ENCODE measurements at regions not wholly inside any gene's neighbourhood (a gene's known extent, or its start where the extent isn't known, plus 50 kb on each side); places are given as distances from the start of the nearest gene placed in this dataset.
"Not testable (repeated sequence)": the region's sequence is repeated elsewhere in the genome, so short reads cannot be mapped to it uniquely, and the experiment has no call there.

- Mint-ChIP-seq H3K9me3 (no peaks in the 10 kb centered on the region), H3K36me3 (ENCODE audit: low read depth) (no peaks in the 10 kb centered on the region), H3K4me3 (ENCODE audit: low read depth) (no peak overlapping the region), H3K27me3 (ENCODE audit: low read depth) (peaks cover 3% of the 10 kb centered on the region), H3K4me1 (ENCODE audit: low read depth) (no peaks in the 10 kb centered on the region), H3K27ac (no peak overlapping the region)
- no peak for DNase-seq (ENCODE audit: low spot score)
- intact Hi-C loops (cut with micrococcal nuclease) = no loop called here
Measured at GRCh38 chr4:146071390-146071789, 104.1 kb upstream of the LSM6 start.

- H3K9me3 Mint-ChIP-seq = no peaks in the 10 kb centered on the region
Measured at GRCh38 chr4:146063143-146063542, 112.4 kb upstream of the LSM6 start.

GRCh38 chr4:146062340-146062739 lies 113.2 kb upstream of the LSM6 start:
- H3K9me3 Mint-ChIP-seq = no peaks in the 10 kb centered on the region
- H3K4me3 Mint-ChIP-seq (ENCODE audit: low read depth) = no peak overlapping the region
- no peak for DNase-seq (ENCODE audit: low spot score)
- peaks cover 10% of the 10 kb centered on the region for H3K4me1 Mint-ChIP-seq (ENCODE audit: low read depth)
- intact Hi-C loops (cut with micrococcal nuclease) = no loop called here
- peaks cover 2% of the 10 kb centered on the region for H3K27me3 Mint-ChIP-seq (ENCODE audit: low read depth)
- no peak overlapping the region for H3K27ac Mint-ChIP-seq
- no peaks in the 10 kb centered on the region for H3K36me3 Mint-ChIP-seq (ENCODE audit: low read depth)

More at GRCh38 chr4:146063143-146063542, 112.4 kb upstream of the LSM6 start:
- Mint-ChIP-seq H3K4me3 (ENCODE audit: low read depth) (no peak overlapping the region), H3K27me3 (ENCODE audit: low read depth) (peaks cover 4% of the 10 kb centered on the region), H3K27ac (no peak overlapping the region), H3K36me3 (ENCODE audit: low read depth) (no peaks in the 10 kb centered on the region), H3K4me1 (ENCODE audit: low read depth) (peaks cover 10% of the 10 kb centered on the region)
- intact Hi-C loops (cut with micrococcal nuclease) = no loop called here
- DNase-seq (ENCODE audit: low spot score) = no peak

DNA sequence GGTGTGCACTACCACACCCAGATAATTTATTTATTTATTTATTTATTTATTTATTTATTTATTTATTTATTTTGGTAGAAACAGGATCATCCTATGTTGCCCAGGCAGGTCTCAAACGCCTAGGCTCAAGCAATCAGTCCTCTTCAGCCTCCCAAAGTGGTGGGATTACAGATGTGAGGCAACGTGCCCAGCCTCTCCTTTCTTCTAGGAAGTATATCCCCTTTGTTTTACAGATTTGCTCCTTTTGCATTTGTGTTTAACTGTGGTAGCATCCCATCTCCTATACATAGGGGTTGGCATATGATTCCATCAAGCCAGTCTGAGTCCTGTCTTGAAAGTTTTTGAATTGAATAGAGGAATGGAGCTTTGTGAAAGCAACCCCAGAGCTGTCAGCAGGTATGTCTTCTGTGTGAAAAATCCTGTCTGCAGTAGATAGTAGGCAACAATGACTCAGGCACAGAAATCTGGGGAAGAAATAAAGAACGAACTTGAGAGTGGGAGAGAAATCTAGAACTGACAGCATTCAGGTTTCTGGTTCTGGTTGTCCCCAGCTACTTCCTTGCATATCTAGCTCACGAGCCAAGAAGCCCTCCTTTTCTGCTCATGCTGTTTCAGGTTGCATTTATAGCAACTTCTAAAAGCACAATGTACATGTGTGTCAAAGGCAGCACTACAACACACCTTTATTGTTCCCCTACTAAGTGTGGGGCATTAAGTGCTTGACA lies 113.7 kb upstream of the LSM6 start:
- Mint-ChIP-seq H3K27me3 (ENCODE audit: low read depth) (peaks cover 2% of the 10 kb centered on the region), H3K4me3 (ENCODE audit: low read depth) (no peak overlapping the region), H3K27ac (no peak overlapping the region), H3K4me1 (ENCODE audit: low read depth) (peaks cover 10% of the 10 kb centered on the region), H3K9me3 (no peaks in the 10 kb centered on the region), H3K36me3 (ENCODE audit: low read depth) (no peaks in the 10 kb centered on the region)
- intact Hi-C loops (cut with micrococcal nuclease) = no loop called here
- DNase-seq (ENCODE audit: low spot score) = no peak

- Mint-ChIP-seq H3K9me3 (no peaks in the 10 kb centered on the region), H3K36me3 (ENCODE audit: low read depth) (no peaks in the 10 kb centered on the region), H3K27ac (no peak overlapping the region), H3K4me3 (ENCODE audit: low read depth) (no peak overlapping the region), H3K27me3 (ENCODE audit: low read depth) (peaks cover 2% of the 10 kb centered on the region), H3K4me1 (ENCODE audit: low read depth) (peaks cover 10% of the 10 kb centered on the region)
- DNase-seq (ENCODE audit: low spot score) = no peak
- intact Hi-C loops (cut with micrococcal nuclease) = no loop called here
Measured at GRCh38 chr4:146059865-146060264, 115.7 kb upstream of the LSM6 start.

DNA sequence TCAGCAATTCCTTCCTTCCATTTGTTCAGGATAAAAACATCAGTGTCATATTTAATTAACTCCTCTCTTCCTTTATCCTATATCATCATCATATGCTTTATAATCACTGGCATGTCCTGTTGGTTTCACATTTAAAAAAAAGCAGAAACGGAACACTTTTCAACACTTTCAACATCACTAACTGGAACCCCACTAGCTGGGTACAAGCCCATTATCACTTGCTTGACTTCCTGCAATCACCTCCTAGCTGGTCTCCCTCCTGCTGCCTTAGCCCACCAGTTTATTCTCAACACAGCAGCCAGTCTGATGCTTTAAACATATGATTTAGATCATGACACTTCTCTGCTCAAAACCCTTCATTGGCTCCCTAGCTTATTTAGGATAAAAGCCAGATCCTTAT lies 116.4 kb upstream of the LSM6 start:
- Mint-ChIP-seq H3K4me3 (ENCODE audit: low read depth) (no peak overlapping the region), H3K27me3 (ENCODE audit: low read depth) (peaks cover 2% of the 10 kb centered on the region), H3K36me3 (ENCODE audit: low read depth) (no peaks in the 10 kb centered on the region), H3K27ac (no peak overlapping the region), H3K4me1 (ENCODE audit: low read depth) (peaks cover 12% of the 10 kb centered on the region), H3K9me3 (no peaks in the 10 kb centered on the region)
- no peak for DNase-seq (ENCODE audit: low spot score)
- intact Hi-C loops (cut with micrococcal nuclease) = no loop called here

- no peak for DNase-seq (ENCODE audit: low spot score)
- peaks cover 12% of the 10 kb centered on the region for H3K4me1 Mint-ChIP-seq (ENCODE audit: low read depth)
- H3K4me3 Mint-ChIP-seq (ENCODE audit: low read depth) = no peak overlapping the region
- H3K36me3 Mint-ChIP-seq (ENCODE audit: low read depth) = no peaks in the 10 kb centered on the region
- H3K27me3 Mint-ChIP-seq (ENCODE audit: low read depth) = peaks cover 2% of the 10 kb centered on the region
- intact Hi-C loops (cut with micrococcal nuclease) = no loop called here
- H3K9me3 Mint-ChIP-seq = no peaks in the 10 kb centered on the region
- no peak overlapping the region for H3K27ac Mint-ChIP-seq
Measured at GRCh38 chr4:146058531-146058930, 117.0 kb upstream of the LSM6 start.

DNA sequence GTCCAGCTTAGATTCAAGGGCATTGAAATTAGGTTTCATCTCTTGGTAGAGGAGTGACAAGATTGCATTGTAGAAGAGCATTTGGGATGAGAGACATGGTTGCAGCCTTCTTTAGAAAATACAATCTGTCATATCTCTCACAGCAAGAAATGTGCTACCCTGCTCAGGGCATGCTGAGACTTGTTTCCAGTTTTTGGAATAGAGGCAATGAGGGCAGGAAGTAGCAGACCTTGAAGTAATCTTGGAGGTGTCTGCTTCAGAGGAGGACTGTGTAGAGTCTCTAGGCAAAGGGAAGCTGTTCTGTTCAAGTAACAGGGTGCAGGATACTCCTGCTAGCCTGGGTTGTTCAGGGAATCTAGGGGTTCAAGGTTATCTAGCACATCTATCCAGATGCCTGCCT lies 116.1 kb upstream of the ZNF827 start:
- intact Hi-C loops (cut with micrococcal nuclease) = no loop called here
- Mint-ChIP-seq H3K27me3 (ENCODE audit: low read depth) (no peaks in the 10 kb centered on the region), H3K9me3 (no peaks in the 10 kb centered on the region), H3K4me1 (ENCODE audit: low read depth) (peaks cover 2% of the 10 kb centered on the region), H3K4me3 (ENCODE audit: low read depth) (no peak overlapping the region), H3K27ac (no peak overlapping the region), H3K36me3 (ENCODE audit: low read depth) (no peaks in the 10 kb centered on the region)
- DNase-seq (ENCODE audit: low spot score) = no peak

- Mint-ChIP-seq H3K4me3 (ENCODE audit: low read depth) (no peak overlapping the region), H3K27ac (no peak overlapping the region), H3K27me3 (ENCODE audit: low read depth) (no peaks in the 10 kb centered on the region), H3K9me3 (no peaks in the 10 kb centered on the region), H3K36me3 (ENCODE audit: low read depth) (no peaks in the 10 kb centered on the region), H3K4me1 (ENCODE audit: low read depth) (peaks cover 2% of the 10 kb centered on the region)
- DNase-seq (ENCODE audit: low spot score) = no peak
- intact Hi-C loops (cut with micrococcal nuclease) = no loop called here
Measured at GRCh38 chr4:146053891-146054290, 115.3 kb upstream of the ZNF827 start.

- H3K4me1 Mint-ChIP-seq (ENCODE audit: low read depth) = peaks cover 2% of the 10 kb centered on the region
- H3K4me3 Mint-ChIP-seq (ENCODE audit: low read depth) = no peak overlapping the region
- no peak for DNase-seq (ENCODE audit: low spot score)
- no peaks in the 10 kb centered on the region for H3K36me3 Mint-ChIP-seq (ENCODE audit: low read depth)
- H3K27ac Mint-ChIP-seq = no peak overlapping the region
- peaks cover 6% of the 10 kb centered on the region for H3K9me3 Mint-ChIP-seq
- intact Hi-C loops (cut with micrococcal nuclease) = no loop called here
- H3K27me3 Mint-ChIP-seq (ENCODE audit: low read depth) = no peaks in the 10 kb centered on the region
Measured at GRCh38 chr4:146051728-146052391, 113.2 kb upstream of the ZNF827 start.

DNA sequence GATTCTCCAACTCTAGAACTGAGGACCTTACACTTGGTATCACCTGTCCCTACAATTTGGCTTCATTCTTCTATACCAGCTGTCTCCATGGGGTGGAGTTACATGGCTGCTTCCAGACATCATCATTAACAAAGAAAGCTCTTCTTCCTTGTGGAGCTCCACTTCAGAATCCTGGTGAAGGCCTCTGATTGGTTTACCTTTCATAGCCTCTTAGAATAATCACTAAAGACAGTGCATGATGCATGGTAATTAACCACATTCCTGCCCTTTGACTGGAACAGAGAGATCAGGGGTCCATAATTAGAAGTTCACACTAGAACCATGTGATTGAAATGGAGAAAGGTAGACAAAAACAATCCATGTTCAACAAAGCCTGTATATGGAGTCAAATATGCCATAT lies 112.6 kb upstream of the ZNF827 start:
- Mint-ChIP-seq H3K27me3 (ENCODE audit: low read depth) (no peaks in the 10 kb centered on the region), H3K27ac (no peak overlapping the region)

DNA sequence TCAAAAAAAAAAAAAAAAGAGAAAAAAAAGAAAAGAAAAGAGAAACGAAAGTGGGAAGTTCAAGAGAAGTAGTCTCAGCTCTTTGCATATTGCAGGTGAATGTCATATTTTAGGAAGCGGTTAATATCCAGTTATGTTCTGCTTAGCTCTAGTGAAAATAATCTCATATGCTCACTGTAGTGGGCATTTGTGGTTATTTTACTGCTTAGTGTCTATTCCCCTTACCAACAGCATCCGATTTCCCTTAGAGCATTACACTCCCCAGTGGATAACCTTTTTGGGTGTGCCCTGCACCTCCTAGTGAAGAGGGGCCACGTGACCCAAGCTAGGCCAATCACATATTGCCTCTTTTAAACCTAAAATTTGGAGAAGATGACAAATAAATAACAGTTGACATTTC lies 111.2 kb upstream of the ZNF827 start:
- no peak for DNase-seq (ENCODE audit: low spot score)
- Mint-ChIP-seq H3K27ac (no peak overlapping the region), H3K4me3 (ENCODE audit: low read depth) (no peak overlapping the region), H3K9me3 (peaks cover 9% of the 10 kb centered on the region), H3K27me3 (ENCODE audit: low read depth) (peaks cover 6% of the 10 kb centered on the region), H3K4me1 (ENCODE audit: low read depth) (peaks cover 2% of the 10 kb centered on the region), H3K36me3 (ENCODE audit: low read depth) (no peaks in the 10 kb centered on the region)
- intact Hi-C loops (cut with micrococcal nuclease) = no loop called here

More for the DNA sequence above, 112.6 kb upstream of the ZNF827 start:
- intact Hi-C loops (cut with micrococcal nuclease) = no loop called here
- Mint-ChIP-seq H3K9me3 (peaks cover 9% of the 10 kb centered on the region), H3K36me3 (ENCODE audit: low read depth) (no peaks in the 10 kb centered on the region), H3K4me1 (ENCODE audit: low read depth) (peaks cover 2% of the 10 kb centered on the region), H3K4me3 (ENCODE audit: low read depth) (no peak overlapping the region)
- DNase-seq (ENCODE audit: low spot score) = no peak

DNA sequence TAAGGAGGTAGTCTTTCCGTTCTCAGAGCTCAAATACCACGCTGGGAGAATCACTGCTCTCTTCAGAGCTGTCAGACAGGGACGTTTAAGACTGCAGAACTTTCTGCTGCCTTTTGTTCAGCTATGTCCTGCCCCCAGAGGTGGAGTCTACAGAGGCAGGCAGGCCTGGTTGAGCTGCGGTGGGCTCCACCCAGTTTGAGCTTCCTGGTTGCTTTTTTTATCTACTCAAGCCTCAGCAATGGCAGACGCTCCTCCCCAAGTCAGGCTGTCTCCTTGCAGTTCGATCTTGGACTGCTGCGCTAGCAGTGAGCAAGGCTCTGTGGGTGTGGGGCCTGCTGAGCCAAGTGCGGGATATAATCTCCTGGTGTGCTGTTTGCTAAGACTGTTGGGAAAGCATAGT lies 109.1 kb upstream of the ZNF827 start:
- intact Hi-C loops (cut with micrococcal nuclease); H3K4me3 Mint-ChIP-seq (ENCODE audit: low read depth); H3K27ac Mint-ChIP-seq: not testable (repeated sequence)

More for the DNA sequence above, 109.1 kb upstream of the ZNF827 start:
- not testable (repeated sequence) for H3K4me1 Mint-ChIP-seq (ENCODE audit: low read depth); H3K9me3 Mint-ChIP-seq; H3K27me3 Mint-ChIP-seq (ENCODE audit: low read depth); H3K36me3 Mint-ChIP-seq (ENCODE audit: low read depth); DNase-seq (ENCODE audit: low spot score)

Data from activated T-helper 2 cell treated with anti-CD3 and anti-CD28 coated beads, Interferon-gamma antibody, Interleukin-2, Interleukin-4, amounts not matched to agents 10 μg/mL and 5 μg/mL and 100 μg/mL, durations not matched to agents 14 hours and 24 hours and 36 hours (primary cell).